Gastroesophageal sphincter (tissue), 3 donors: ENCODE measurements at regions not wholly inside any gene's neighbourhood (a gene's known extent, or its start where the extent isn't known, plus 50 kb on each side); places are given as distances from the start of the nearest gene placed in this dataset.

Experiments
- CTCF ChIP-seq, 4 experiments: fragments of 200-600 bp in 2 of 4; fragments of 450-650 bp in 2 of 4; sonication (generic) in 1 of 4; IDR thresholded peaks; one replicate each; pipeline ENCODE4 v1.5.1; 2017 to 2019; ENCODE audit warnings: antibody characterized with exemption in 4 of 4, mild to moderate bottlenecking in 2 of 4, moderate library complexity in 2 of 4
- EP300 ChIP-seq: sonication (generic); formaldehyde crosslinking; IDR thresholded peaks from one replicate; pipeline ENCODE4 v1.6.1; 2017; ENCODE audit warnings: antibody characterized with exemption, mild to moderate bottlenecking
- POLR2A ChIP-seq, 2 donors: fragments of 450-650 bp; IDR thresholded peaks; one replicate each; pipeline ENCODE4 v1.6.1; 2017; ENCODE audit warnings: antibody characterized with exemption in 2 of 2, mild to moderate bottlenecking in 2 of 2, moderate library complexity in 1 of 2

DNA sequence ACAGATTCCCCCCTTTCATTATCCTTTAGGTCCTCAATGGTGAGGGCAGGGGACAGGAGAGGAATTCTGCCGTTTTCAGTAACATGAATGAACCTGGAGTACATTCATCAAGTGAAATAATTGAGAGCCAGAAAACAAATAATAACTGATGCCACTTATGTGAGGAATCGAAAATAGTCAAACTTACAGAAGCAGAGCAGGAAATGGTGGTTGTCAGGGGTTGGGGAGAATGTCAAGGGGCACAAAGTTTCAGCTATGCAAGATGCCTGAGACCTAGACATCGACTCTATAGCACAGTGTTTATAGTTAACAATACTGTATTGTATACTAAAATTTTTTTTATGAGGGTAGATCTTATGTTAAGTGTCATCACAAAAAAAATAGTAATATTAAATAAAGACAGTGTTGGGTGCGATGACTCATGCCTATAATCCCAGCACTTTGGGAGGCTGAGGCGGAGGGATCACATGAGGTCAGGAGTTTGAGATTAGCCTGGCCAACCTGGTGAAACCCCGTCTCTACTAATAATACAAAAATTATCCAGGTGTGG, 1219.8 kb downstream of the GATA3 start:
- TF ChIP-seq POLR2A (IDR thresholded peaks at IDR 0.05) (no peak), CTCF (IDR thresholded peaks at IDR 0.05) (no peak), EP300 (no peak)
